HG02759 (cell line): ENCODE measurements at regions not wholly inside any gene's neighbourhood (a gene's known extent, or its start where the extent isn't known, plus 50 kb on each side); places are given as distances from the start of the nearest gene placed in this dataset.
"Not testable (repeated sequence)": the region's sequence is repeated elsewhere in the genome, so short reads cannot be mapped to it uniquely, and the experiment has no call there.

Experiments used
- ATAC-seq: cut with Tn5 transposase; IDR thresholded peaks from one replicate; pipeline ENCODE4 v1.9.1; 2021; ENCODE audit warnings: mild to moderate bottlenecking, moderate library complexity; ENCODE audit not compliant: unreplicated experiment

GRCh38 chr18:23311351-23312121, 141.6 kb upstream of the RIOK3 start:
- no peak for ATAC-seq

DNA sequence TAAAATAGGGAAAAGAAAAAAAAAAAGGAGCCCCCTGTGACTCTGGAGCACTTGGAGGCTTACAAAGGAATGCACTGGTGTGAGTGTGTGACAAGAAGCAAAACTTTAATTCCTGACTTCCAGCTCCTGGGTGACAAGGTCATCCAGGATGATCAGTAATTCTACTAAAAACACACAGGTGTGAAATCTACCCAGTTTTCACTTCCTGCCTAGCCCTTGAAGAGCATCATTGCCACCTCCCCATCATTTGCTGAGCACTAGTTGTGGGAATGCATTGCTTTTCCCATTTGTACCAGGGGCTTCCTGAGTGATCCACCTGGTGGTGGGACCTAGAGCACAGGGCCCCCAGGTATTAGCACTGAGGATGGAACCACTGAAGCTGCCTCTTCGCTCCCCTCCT, 139.7 kb upstream of the RIOK3 start:
- no peak for ATAC-seq

GRCh38 chr18:23314672-23315071, 138.4 kb upstream of the RIOK3 start:
- no peak for ATAC-seq

GRCh38 chr18:23316316-23316715, 136.8 kb upstream of the RIOK3 start:
- no peak for ATAC-seq

GRCh38 chr18:23316988-23317387, 136.1 kb upstream of the RIOK3 start:
- no peak for ATAC-seq

DNA sequence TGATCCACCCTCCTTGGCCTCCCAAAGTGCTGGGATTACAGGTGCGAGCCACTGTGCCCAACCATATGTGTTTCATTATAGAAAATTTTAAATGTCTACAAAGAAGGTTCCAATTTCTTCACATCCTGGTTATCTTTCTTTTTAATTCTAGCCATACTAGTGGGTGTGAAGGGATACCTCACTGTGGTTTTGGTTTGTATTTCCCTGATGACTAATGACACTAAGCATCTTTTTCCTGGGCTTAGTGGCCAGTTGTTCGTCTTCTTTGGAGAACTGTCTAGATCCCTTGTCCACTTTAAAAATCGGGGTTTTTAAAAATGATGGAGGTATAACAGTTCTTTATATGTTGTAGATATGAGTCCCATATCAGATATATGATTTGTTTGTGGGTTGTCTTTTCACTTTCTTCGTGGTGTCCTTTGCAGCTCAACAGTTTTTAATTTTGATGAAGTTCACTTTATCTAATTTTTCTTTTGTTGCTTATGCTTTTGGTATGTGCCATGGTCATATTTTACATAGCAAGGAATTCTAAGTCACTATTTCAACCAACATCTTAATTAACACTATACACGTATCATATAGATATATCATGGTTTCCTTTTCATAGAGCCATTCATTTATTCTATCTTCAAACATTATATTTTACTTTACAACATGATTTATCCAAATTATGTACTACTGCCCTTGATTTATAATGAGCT, 135.0 kb upstream of the RIOK3 start:
- no peak for ATAC-seq

DNA sequence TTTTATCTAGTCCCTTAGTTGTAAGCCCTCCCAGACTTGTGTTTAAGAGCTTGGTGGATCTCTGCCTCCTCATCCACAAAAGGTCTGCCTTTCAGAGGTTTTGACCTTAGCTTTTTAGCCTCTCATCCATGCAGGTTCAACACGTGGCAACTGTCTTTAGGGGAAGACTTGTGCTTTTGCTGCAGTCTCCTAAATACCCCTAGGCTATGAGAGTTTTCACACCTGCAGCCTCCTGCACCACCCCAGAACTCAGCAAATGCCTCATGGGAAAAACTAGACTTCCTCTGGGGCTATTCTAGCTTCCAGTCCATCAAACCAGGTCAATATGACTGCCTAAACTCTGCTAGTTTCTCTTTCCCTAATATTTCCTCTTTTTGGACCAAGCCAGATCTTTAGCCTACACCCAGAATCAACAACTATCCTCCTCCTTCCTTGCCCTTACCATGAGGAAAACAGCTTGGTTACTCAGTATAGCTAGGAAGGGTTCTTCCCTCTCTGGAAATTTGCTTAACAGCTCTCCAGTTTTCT, 132.3 kb upstream of the RIOK3 start:
- no peak for ATAC-seq

GRCh38 chr18:23321996-23322395, 131.1 kb upstream of the RIOK3 start:
- no peak for ATAC-seq

- no peak for ATAC-seq
Observed at GRCh38 chr18:23324056-23324811, 128.9 kb upstream of the RIOK3 start.

GRCh38 chr18:23324861-23325260, 128.2 kb upstream of the RIOK3 start:
- no peak for ATAC-seq

- not testable (repeated sequence) for ATAC-seq
Observed at GRCh38 chr18:23329671-23330070, 123.4 kb upstream of the RIOK3 start.

GRCh38 chr18:23330423-23330822, 122.7 kb upstream of the RIOK3 start:
- peak; percentile 95 for ATAC-seq

- no peak for ATAC-seq
Observed at GRCh38 chr18:23331091-23331920, 121.8 kb upstream of the RIOK3 start.

GRCh38 chr18:23332356-23332755, 120.7 kb upstream of the RIOK3 start:
- no peak for ATAC-seq

DNA sequence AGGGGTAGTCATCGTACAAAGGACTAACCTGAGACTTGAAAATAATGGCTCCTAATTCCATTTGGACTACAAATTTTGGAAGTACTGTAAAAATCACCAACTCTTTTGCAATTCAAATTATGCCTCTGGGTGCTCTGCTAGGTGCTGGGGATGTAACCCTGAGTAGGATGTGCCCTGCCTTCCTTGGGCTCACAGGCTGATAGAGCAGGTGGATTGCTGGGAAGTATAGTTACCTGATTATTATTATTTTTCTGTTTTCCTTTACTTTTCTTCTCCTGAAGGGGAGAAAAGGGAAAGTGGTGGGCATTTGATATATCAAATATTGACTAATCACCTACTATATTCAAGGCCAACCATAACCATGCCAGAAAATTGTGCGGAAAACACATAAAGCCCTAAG, 119.3 kb upstream of the RIOK3 start:
- no peak for ATAC-seq

DNA sequence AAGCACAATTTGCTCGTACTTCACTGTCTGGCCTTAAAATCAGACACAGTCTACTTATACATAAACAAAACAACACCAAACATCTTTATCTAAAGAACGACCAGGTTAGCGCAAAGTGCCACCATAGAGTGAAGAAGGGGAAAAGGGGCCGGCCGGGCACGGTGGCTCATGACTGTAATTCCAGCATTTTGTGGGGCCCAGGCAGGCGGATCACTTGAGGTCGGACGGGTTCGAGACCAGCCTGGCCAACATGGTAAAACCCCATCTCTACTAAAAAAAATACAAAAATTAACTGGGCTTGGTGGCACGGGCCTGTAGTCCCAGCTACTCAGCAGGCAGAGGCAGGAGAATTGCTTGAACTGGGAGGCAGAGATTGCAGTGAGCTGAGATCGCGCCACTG, 118.5 kb upstream of the RIOK3 start:
- ATAC-seq: no peak

- no peak for ATAC-seq
Observed at GRCh38 chr18:23336101-23336500, 117.0 kb upstream of the RIOK3 start.

GRCh38 chr18:23337599-23338444, 115.3 kb upstream of the RIOK3 start:
- no peak for ATAC-seq

DNA sequence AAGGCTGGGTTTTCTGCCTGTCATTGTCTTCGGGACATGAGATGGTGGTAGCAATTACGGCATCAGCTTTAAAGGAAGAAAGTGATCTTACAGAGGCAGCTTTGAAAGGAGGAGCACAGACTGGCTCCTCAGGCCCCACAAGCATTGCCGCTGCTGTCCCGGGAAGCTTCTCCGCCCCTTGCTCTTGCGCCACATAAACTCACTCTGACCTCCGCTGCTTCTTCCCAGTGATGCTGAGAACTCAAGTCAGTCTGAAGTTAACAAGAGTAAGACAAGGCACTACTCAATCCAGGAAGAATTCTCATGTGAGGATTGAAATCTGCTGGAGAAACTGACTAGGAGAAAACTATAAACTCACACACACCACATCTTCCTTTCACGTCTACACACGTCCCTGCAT, 112.4 kb upstream of the RIOK3 start:
- no peak for ATAC-seq

GRCh38 chr18:23341383-23341782, 111.7 kb upstream of the RIOK3 start:
- ATAC-seq: no peak
